Osteoblast (primary cell): ENCODE measurements at regions not wholly inside any gene's neighbourhood (a gene's known extent, or its start where the extent isn't known, plus 50 kb on each side); places are given as distances from the start of the nearest gene placed in this dataset.

Experiments used
- DNase-seq: peaks from one replicate; pipeline ENCODE4 v3.0.0; 2011; ENCODE audit warnings: low spot score, mixed read lengths; ENCODE audit not compliant: insufficient read length; ENCODE audit errors: missing footprints
- H2AFZ ChIP-seq: 2 replicates; pipeline ENCODE4 v1.6.0; 2011; ENCODE audit warnings: mild to moderate bottlenecking, low read length
- H3K27ac ChIP-seq: 2 replicates; pipeline ENCODE4 v1.5.1; 2011; ENCODE audit warnings: mild to moderate bottlenecking, low read depth, low read length, moderate library complexity
- H3K27me3 ChIP-seq: 2 replicates; pipeline ENCODE4 v1.6.0; 2012; ENCODE audit warnings: mild to moderate bottlenecking, control low read depth, inconsistent platforms, low read length, moderate library complexity; ENCODE audit not compliant: insufficient read depth
- H3K36me3 ChIP-seq: 2 replicates; pipeline ENCODE4 v1.5.1; 2011; ENCODE audit warnings: mild to moderate bottlenecking, low read length, control low read depth, moderate library complexity; ENCODE audit not compliant: insufficient read depth
- H3K4me1 ChIP-seq: 2 replicates; pipeline ENCODE4 v1.5.1; 2011; ENCODE audit warnings: mild to moderate bottlenecking, low read length, control low read depth, moderate library complexity; ENCODE audit not compliant: insufficient read depth
- H3K4me2 ChIP-seq: 2 replicates; pipeline ENCODE4 v1.6.0; 2011; ENCODE audit warnings: mild to moderate bottlenecking, low read length; ENCODE audit not compliant: insufficient read depth
- H3K4me3 ChIP-seq: fragments of 200-600 bp; sonication (generic); 3 replicates; pipeline ENCODE4 v1.5.1; 2012; ENCODE audit warnings: mild to moderate bottlenecking, low read length, inconsistent platforms; ENCODE audit not compliant: insufficient read depth
- H3K79me2 ChIP-seq: 2 replicates; pipeline ENCODE4 v1.6.0; 2012; ENCODE audit warnings: mild to moderate bottlenecking, low read length, control low read depth, inconsistent platforms; ENCODE audit not compliant: insufficient read depth
- H3K9me3 ChIP-seq: 2 replicates; pipeline ENCODE4 v1.5.1; 2011; ENCODE audit warnings: low read depth, low read length, control low read depth
- H4K20me1 ChIP-seq: 2 replicates; pipeline ENCODE4 v1.6.0; 2012; ENCODE audit warnings: mild to moderate bottlenecking, low read length, control low read depth; ENCODE audit not compliant: insufficient read depth
- TF ChIP-seq, protein P1 (sequence below): IDR thresholded peaks from 2 replicates; pipeline ENCODE4 v1.5.1; 2011; ENCODE audit warnings: mild to moderate bottlenecking, low read depth, low read length, moderate library complexity; ENCODE audit errors: extremely low read depth

DNA sequence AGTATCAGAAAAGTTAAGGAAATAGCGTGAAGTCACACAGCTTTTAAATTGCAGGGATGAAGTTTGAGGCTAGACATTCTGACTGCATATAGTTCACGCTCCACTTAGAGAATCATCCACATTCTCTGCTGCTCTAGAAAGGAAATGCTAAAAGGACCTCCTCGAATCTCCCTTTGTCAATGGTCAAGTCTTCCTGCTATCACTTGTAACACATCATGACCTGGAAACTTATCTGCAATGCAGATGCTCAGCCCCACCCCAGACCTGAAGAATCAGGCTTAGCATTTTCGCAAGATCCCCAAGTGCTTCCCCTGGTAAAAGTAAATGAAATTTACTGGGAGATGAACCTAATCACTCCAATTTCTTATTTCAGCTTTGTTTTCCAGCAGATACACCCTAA is 372.1 kb downstream of the LIG4 start:
- H3K4me2 ChIP-seq = no peak overlapping the region
- H3K36me3 ChIP-seq = no peaks in the 10 kb centered on the region
- no peaks in the 10 kb centered on the region for H3K9me3 ChIP-seq
- H3K79me2 ChIP-seq = peaks cover 42% of the 10 kb centered on the region
- peaks cover 6% of the 10 kb centered on the region for H4K20me1 ChIP-seq
- TF ChIP-seq, protein P1, sequence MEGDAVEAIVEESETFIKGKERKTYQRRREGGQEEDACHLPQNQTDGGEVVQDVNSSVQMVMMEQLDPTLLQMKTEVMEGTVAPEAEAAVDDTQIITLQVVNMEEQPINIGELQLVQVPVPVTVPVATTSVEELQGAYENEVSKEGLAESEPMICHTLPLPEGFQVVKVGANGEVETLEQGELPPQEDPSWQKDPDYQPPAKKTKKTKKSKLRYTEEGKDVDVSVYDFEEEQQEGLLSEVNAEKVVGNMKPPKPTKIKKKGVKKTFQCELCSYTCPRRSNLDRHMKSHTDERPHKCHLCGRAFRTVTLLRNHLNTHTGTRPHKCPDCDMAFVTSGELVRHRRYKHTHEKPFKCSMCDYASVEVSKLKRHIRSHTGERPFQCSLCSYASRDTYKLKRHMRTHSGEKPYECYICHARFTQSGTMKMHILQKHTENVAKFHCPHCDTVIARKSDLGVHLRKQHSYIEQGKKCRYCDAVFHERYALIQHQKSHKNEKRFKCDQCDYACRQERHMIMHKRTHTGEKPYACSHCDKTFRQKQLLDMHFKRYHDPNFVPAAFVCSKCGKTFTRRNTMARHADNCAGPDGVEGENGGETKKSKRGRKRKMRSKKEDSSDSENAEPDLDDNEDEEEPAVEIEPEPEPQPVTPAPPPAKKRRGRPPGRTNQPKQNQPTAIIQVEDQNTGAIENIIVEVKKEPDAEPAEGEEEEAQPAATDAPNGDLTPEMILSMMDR = no peak
- peaks cover 8% of the 10 kb centered on the region for H3K4me1 ChIP-seq
- H2AFZ ChIP-seq = no peak overlapping the region
- no peak overlapping the region for H3K27ac ChIP-seq
- no peaks in the 10 kb centered on the region for H3K27me3 ChIP-seq
- no peak for DNase-seq
- no peak overlapping the region for H3K4me3 ChIP-seq

DNA sequence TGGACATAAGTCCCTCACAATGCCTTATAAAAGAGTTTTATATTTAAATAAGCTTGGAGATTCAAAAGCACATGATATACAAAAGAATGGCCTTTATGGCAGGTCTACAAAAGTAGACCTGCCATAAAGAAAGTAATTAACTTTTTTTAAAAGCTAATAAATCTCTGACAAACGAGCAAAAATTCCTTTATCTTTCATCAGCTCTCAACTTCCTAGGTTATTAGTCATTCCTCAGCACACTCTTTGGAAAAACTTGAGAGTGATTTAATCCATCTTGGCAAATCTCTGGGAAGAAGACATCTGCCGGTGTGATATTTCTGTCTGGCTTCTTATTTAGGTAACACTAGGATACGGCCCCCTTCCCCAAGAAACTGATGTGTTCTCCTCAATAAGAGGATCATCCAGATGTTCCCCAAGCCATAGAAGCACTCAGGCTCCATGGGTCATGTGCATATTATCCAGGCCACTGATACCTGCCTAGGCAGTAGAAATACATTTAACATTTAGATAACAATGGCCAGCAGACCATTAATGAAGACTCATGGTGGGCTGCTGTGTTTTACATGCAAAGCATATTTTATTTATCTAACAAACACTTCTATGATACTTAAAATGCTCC is 372.7 kb downstream of the LIG4 start:
- peaks cover 8% of the 10 kb centered on the region for H3K4me1 ChIP-seq
- peak overlapping the region; percentile 22 for H3K4me2 ChIP-seq
- H3K36me3 ChIP-seq = no peaks in the 10 kb centered on the region
- DNase-seq = no peak
- H2AFZ ChIP-seq = no peak overlapping the region
- H3K27ac ChIP-seq = no peak overlapping the region
- H3K27me3 ChIP-seq = no peaks in the 10 kb centered on the region
- H3K79me2 ChIP-seq = peaks cover 40% of the 10 kb centered on the region
- no peaks in the 10 kb centered on the region for H3K9me3 ChIP-seq
- H3K4me3 ChIP-seq = no peak overlapping the region
- TF ChIP-seq, protein P1 = no peak
- peaks cover 6% of the 10 kb centered on the region for H4K20me1 ChIP-seq

DNA sequence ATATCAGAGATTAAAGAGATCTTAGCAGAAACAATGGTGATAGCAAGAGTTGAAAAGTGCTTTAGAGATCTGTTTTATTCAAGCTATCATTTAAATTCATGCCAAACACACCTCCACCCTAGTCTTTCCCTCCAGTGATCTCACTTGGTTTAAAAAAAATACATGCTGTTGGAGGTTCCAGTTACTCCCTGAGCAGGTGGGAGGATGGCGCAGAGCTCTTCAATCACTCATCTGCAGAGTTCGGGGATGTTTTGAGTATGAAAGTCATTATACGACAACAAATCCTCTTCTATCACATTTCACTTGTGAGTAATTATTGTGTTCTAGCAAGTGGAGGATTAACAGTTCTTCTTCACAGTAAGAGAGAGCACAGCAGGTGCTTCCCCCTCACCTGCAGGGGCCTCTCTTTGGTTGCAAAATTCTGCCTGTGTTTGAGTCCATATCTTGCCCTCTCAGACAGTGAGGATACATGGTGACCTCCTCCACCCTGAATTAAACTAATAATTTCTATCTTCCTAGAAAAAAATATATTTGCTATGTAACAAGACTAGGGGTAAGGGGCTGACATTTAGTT is 376.7 kb downstream of the LIG4 start:
- peaks cover 28% of the 10 kb centered on the region for H3K79me2 ChIP-seq
- no peaks in the 10 kb centered on the region for H4K20me1 ChIP-seq
- no peak overlapping the region for H2AFZ ChIP-seq

DNA sequence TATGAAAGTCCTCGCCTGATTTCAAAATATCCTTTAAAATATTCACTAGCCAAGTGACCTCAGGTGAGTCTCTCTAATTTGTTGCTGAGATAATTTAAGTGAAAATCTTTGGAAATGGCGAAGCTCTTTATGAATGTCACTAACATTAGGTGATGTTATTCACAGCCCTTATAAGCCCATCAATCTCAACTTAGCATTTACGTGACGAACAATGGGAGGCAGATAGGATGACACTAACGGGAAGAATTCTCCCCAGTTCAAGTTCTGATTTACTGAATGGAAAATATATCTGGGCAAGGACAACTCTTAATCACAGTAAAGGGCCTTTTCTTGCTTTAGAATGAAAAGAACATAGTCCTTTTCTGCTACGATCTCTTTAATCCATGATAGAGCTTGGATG is 378.7 kb downstream of the LIG4 start:
- H4K20me1 ChIP-seq = no peaks in the 10 kb centered on the region
- DNase-seq = no peak
- H3K27me3 ChIP-seq = no peaks in the 10 kb centered on the region
- H3K79me2 ChIP-seq = peaks cover 33% of the 10 kb centered on the region
- no peak overlapping the region for H2AFZ ChIP-seq
- TF ChIP-seq, protein P1 = no peak
- no peak overlapping the region for H3K27ac ChIP-seq
- peaks cover 21% of the 10 kb centered on the region for H3K4me1 ChIP-seq
- no peak overlapping the region for H3K4me3 ChIP-seq
- no peaks in the 10 kb centered on the region for H3K9me3 ChIP-seq
- H3K4me2 ChIP-seq = no peak overlapping the region
- H3K36me3 ChIP-seq = no peaks in the 10 kb centered on the region

More for the DNA sequence above, 376.7 kb downstream of the LIG4 start:
- no peaks in the 10 kb centered on the region for H3K27me3 ChIP-seq
- H3K9me3 ChIP-seq = no peaks in the 10 kb centered on the region
- H3K4me1 ChIP-seq = peaks cover 30% of the 10 kb centered on the region
- no peak for DNase-seq
- H3K4me2 ChIP-seq = no peak overlapping the region
- H3K4me3 ChIP-seq = no peak overlapping the region
- TF ChIP-seq, protein P1 = no peak
- H3K36me3 ChIP-seq = no peaks in the 10 kb centered on the region
- no peak overlapping the region for H3K27ac ChIP-seq
